C4-2B (cell line): ENCODE measurements at regions not wholly inside any gene's neighbourhood (a gene's known extent, or its start where the extent isn't known, plus 50 kb on each side); places are given as distances from the start of the nearest gene placed in this dataset.

ENCODE experiments used
- ZFX ChIP-seq: fragments of 450-650 bp; IDR thresholded peaks from 2 replicates; pipeline ENCODE4 v1.6.1; 2017
- TF ChIP-seq, protein P1 (sequence below): fragments of 450-650 bp; conservative IDR thresholded peaks from 2 replicates; pipeline ENCODE4 v1.5.1; 2017; ENCODE audit warnings: mild to moderate bottlenecking

DNA sequence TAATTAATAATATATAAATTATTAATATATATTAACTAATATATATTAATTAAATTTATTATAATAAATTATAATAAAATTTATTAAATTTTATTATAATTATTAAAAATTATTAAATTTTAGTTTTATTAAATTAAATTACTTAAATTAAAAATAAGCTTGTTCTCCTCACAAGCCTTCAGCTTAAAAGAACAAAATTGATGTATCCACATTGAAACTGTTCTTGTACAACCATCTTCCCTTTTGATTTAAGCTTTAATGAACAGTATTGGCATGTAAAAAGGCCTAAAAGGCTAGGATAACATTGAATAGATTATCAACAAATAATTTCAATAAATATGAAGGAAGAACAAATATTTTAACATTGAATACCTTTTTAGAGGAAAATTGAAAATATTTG, 62.4 kb upstream of the XIRP2 start:
- TF ChIP-seq, protein P1, sequence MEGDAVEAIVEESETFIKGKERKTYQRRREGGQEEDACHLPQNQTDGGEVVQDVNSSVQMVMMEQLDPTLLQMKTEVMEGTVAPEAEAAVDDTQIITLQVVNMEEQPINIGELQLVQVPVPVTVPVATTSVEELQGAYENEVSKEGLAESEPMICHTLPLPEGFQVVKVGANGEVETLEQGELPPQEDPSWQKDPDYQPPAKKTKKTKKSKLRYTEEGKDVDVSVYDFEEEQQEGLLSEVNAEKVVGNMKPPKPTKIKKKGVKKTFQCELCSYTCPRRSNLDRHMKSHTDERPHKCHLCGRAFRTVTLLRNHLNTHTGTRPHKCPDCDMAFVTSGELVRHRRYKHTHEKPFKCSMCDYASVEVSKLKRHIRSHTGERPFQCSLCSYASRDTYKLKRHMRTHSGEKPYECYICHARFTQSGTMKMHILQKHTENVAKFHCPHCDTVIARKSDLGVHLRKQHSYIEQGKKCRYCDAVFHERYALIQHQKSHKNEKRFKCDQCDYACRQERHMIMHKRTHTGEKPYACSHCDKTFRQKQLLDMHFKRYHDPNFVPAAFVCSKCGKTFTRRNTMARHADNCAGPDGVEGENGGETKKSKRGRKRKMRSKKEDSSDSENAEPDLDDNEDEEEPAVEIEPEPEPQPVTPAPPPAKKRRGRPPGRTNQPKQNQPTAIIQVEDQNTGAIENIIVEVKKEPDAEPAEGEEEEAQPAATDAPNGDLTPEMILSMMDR: no peak
- TF ChIP-seq ZFX: no peak
